HEK293 (cell line): ENCODE measurements at regions not wholly inside any gene's neighbourhood (a gene's known extent, or its start where the extent isn't known, plus 50 kb on each side); places are given as distances from the start of the nearest gene placed in this dataset.

Experiments used
- CTCF ChIA-PET: fragments of 350-600 bp; formaldehyde crosslinking; extraction: SDS; loops from one replicate; lab custom pipeline; 2021; ENCODE audit warnings: antibody characterized with exemption; lab: Yijun Ruan, JAX
- POLR2A ChIA-PET: fragments of 300-600 bp; formaldehyde crosslinking; extraction: SDS; loops from one replicate; lab custom pipeline; 2020; ENCODE audit warnings: antibody characterized with exemption, inconsistent platforms; lab: Yijun Ruan, JAX
- H3K27ac ChIP-seq: fragments of 200-500 bp; sonication (Bioruptor generic); 2 replicates; pipeline ENCODE4 v1.5.1; 2014; ENCODE audit warnings: low read depth, low read length, control low read depth, inconsistent platforms; ENCODE audit errors: extremely low read depth
- H3K36me3 ChIP-seq, 2 experiments: fragments of 200-500 bp in 1 of 2; sonication (Bioruptor generic) in 1 of 2; 1 replicate in 1 of 2; 2 replicates in 1 of 2; pipeline ENCODE4 v1.5.1; 2014 to 2017; ENCODE audit warnings: inconsistent platforms in 2 of 2, low read length in 2 of 2; ENCODE audit not compliant: control insufficient read depth in 2 of 2, insufficient read depth in 1 of 2
- H3K4me1 ChIP-seq: fragments of 200-500 bp; sonication (Bioruptor generic); 2 replicates; pipeline ENCODE4 v1.5.1; 2014; ENCODE audit warnings: mild to moderate bottlenecking, low read length, inconsistent platforms; ENCODE audit not compliant: control insufficient read depth, insufficient read depth
- H3K4me3 ChIP-seq: 2 replicates; pipeline ENCODE4 v1.5.1; 2011; ENCODE audit warnings: low read depth, mild to moderate bottlenecking, control low read depth, low read length, moderate library complexity
- H3K9me3 ChIP-seq: fragments of 200-500 bp; sonication (Bioruptor generic); 2 replicates; pipeline ENCODE4 v1.5.1; 2014; ENCODE audit warnings: low read depth, low read length, inconsistent platforms; ENCODE audit not compliant: control insufficient read depth, insufficient read depth
- ATF2 ChIP-seq: fragments of 450-650 bp; formaldehyde crosslinking; IDR thresholded peaks from 2 replicates; pipeline ENCODE4 v1.5.1; 2016; ENCODE audit warnings: missing biosample characterization, missing genetic modification characterization, low read depth
- GLIS2 ChIP-seq: fragments of 450-650 bp; formaldehyde crosslinking; IDR thresholded peaks from 2 replicates; pipeline ENCODE4 v1.5.1; 2016; ENCODE audit warnings: missing biosample characterization, missing genetic modification characterization
- INSM2 ChIP-seq: fragments of 450-650 bp; formaldehyde crosslinking; IDR thresholded peaks from 2 replicates; pipeline ENCODE4 v1.5.1; 2016; ENCODE audit warnings: missing biosample characterization, missing genetic modification characterization
- KLF1 ChIP-seq: fragments of 450-650 bp; formaldehyde crosslinking; IDR thresholded peaks from 2 replicates; pipeline ENCODE4 v1.5.1; 2016; ENCODE audit warnings: missing biosample characterization, missing genetic modification characterization
- KLF16 ChIP-seq: fragments of 450-650 bp; formaldehyde crosslinking; IDR thresholded peaks from 2 replicates; pipeline ENCODE4 v1.5.1; 2017; ENCODE audit warnings: missing biosample characterization, missing genetic modification characterization
- KLF9 ChIP-seq: fragments of 450-650 bp; formaldehyde crosslinking; IDR thresholded peaks from 2 replicates; pipeline ENCODE4 v1.5.1; 2016; ENCODE audit warnings: missing biosample characterization, missing genetic modification characterization, low read depth
- PATZ1 ChIP-seq: fragments of 450-650 bp; formaldehyde crosslinking; IDR thresholded peaks from 2 replicates; pipeline ENCODE4 v1.5.1; 2016; ENCODE audit warnings: missing biosample characterization, missing genetic modification characterization
- SALL2 ChIP-seq: fragments of 450-650 bp; formaldehyde crosslinking; IDR thresholded peaks from 2 replicates; pipeline ENCODE4 v1.5.0; 2017; ENCODE audit warnings: missing biosample characterization, mild to moderate bottlenecking, missing genetic modification characterization, borderline replicate concordance
- TSHZ1 ChIP-seq: fragments of 450-650 bp; formaldehyde crosslinking; IDR thresholded peaks from 2 replicates; pipeline ENCODE4 v1.5.1; 2016; ENCODE audit warnings: missing biosample characterization, missing genetic modification characterization, borderline replicate concordance
- ZFP69B ChIP-seq: fragments of 450-650 bp; formaldehyde crosslinking; IDR thresholded peaks from 2 replicates; pipeline ENCODE4 v1.5.1; 2016; ENCODE audit warnings: missing biosample characterization, missing genetic modification characterization
- ZNF174 ChIP-seq: fragments of 450-650 bp; formaldehyde crosslinking; IDR thresholded peaks from 2 replicates; pipeline ENCODE4 v1.5.0; 2017; ENCODE audit warnings: missing biosample characterization, mild to moderate bottlenecking, missing genetic modification characterization
- ZNF184 ChIP-seq: fragments of 450-650 bp; IDR thresholded peaks from 2 replicates; pipeline ENCODE4 v1.5.1; 2018; ENCODE audit warnings: missing biosample characterization, mild to moderate bottlenecking, missing genetic modification characterization
- ZNF280C ChIP-seq: fragments of 450-650 bp; formaldehyde crosslinking; IDR thresholded peaks from 2 replicates; pipeline ENCODE4 v1.5.1; 2016; ENCODE audit warnings: missing biosample characterization, missing genetic modification characterization
- ZNF280D ChIP-seq: fragments of 450-650 bp; formaldehyde crosslinking; IDR thresholded peaks from 2 replicates; pipeline ENCODE4 v1.5.1; 2016; ENCODE audit warnings: missing biosample characterization, missing genetic modification characterization
- ZNF530 ChIP-seq: fragments of 450-650 bp; formaldehyde crosslinking; IDR thresholded peaks from 2 replicates; pipeline ENCODE4 v1.5.1; 2016; ENCODE audit warnings: low read depth, missing biosample characterization, missing genetic modification characterization
- ZNF558 ChIP-seq: fragments of 450-650 bp; formaldehyde crosslinking; IDR thresholded peaks from 2 replicates; pipeline ENCODE4 v1.5.1; 2016; ENCODE audit warnings: missing biosample characterization, missing genetic modification characterization
- ZNF585B ChIP-seq: fragments of 450-650 bp; formaldehyde crosslinking; IDR thresholded peaks from 2 replicates; pipeline ENCODE4 v1.5.1; 2016; ENCODE audit warnings: missing biosample characterization, missing genetic modification characterization
- ZNF610 ChIP-seq: fragments of 450-650 bp; formaldehyde crosslinking; IDR thresholded peaks from 2 replicates; pipeline ENCODE4 v1.5.1; 2016; ENCODE audit warnings: missing biosample characterization, missing genetic modification characterization, borderline replicate concordance
- ZNF626 ChIP-seq: fragments of 450-650 bp; sonication (Bioruptor Pico); formaldehyde crosslinking; IDR thresholded peaks from 2 replicates; pipeline ENCODE4 v1.5.1; 2018; ENCODE audit warnings: missing biosample characterization, missing genetic modification characterization, inconsistent platforms
- ZNF654 ChIP-seq: fragments of 450-650 bp; formaldehyde crosslinking; IDR thresholded peaks from 2 replicates; pipeline ENCODE4 v1.5.1; 2016; ENCODE audit warnings: low read depth, missing biosample characterization, missing genetic modification characterization
- ZNF776 ChIP-seq: fragments of 450-650 bp; formaldehyde crosslinking; IDR thresholded peaks from 2 replicates; pipeline ENCODE4 v1.5.0; 2017; ENCODE audit warnings: missing biosample characterization, missing genetic modification characterization, borderline replicate concordance

- ChIA-PET POLR2A (no interaction called here), CTCF (no interaction called here)
- Histone ChIP-seq H3K9me3 (no peaks in the 10 kb centered on the region), H3K4me3 (no peak overlapping the region), H3K4me1 (no peaks in the 10 kb centered on the region), H3K27ac (no peak overlapping the region), H3K36me3 (no peaks in the 10 kb centered on the region)
- TF ChIP-seq ATF2 (no peak), ZNF626 (tag by site-specific recombination) (no peak), ZNF184 (tag by site-specific recombination) (no peak)
Measured at GRCh38 chr7:124597509-124597908, 168.1 kb downstream of the GPR37 start.

- TF ChIP-seq ZNF610 (tag by site-specific recombination) (no peak), ZNF654 (tag by site-specific recombination) (no peak), ZNF280D (tag by site-specific recombination) (no peak), ZNF558 (tag by site-specific recombination) (no peak), ZNF776 (no peak), KLF16 (tag by site-specific recombination) (no peak), ZNF280C (tag by site-specific recombination) (no peak), ZNF174 (tag by site-specific recombination) (no peak), ZFP69B (tag by site-specific recombination) (no peak), GLIS2 (no peak), KLF9 (tag by site-specific recombination) (no peak), TSHZ1 (tag by site-specific recombination) (no peak), SALL2 (no peak), INSM2 (tag by site-specific recombination) (no peak), ZNF530 (tag by site-specific recombination) (no peak), KLF1 (tag by site-specific recombination) (no peak), ZNF585B (tag by site-specific recombination) (no peak), PATZ1 (no peak)
- TF ChIP-seq, all 188 proteins: peak for 0
- Histone ChIP-seq H3K4me1 (no peaks in the 10 kb centered on the region), H3K36me3 (no peaks in the 10 kb centered on the region), H3K4me3 (no peak overlapping the region), H3K27ac (no peak overlapping the region), H3K9me3 (no peaks in the 10 kb centered on the region)
- POLR2A ChIA-PET = no interaction called here
- CTCF ChIA-PET = no interaction called here
Measured at GRCh38 chr7:124596881-124597280, 168.7 kb downstream of the GPR37 start.
